Occipital lobe (tissue), 1 donor: ENCODE measurements at regions not wholly inside any gene's neighbourhood (a gene's known extent, or its start where the extent isn't known, plus 50 kb on each side); places are given as distances from the start of the nearest gene placed in this dataset.

Experiments used
- DNase-seq: peaks from one replicate; lab custom pipeline; 2025; lab: John Stamatoyannopoulos, UW

GRCh38 chrX:155694649-155695048, 81.9 kb upstream of the TMLHE start:
- no peak for DNase-seq

- DNase-seq = no peak
Observed at GRCh38 chrX:155682834-155683233, 70.1 kb upstream of the TMLHE start.

- no peak for DNase-seq
Observed at GRCh38 chrX:155679715-155680114, 67.0 kb upstream of the TMLHE start.

GRCh38 chrX:155673338-155673737, 60.6 kb upstream of the TMLHE start:
- no peak for DNase-seq

GRCh38 chrX:155666741-155667140, 54.0 kb upstream of the TMLHE start:
- DNase-seq = no peak
